H9 (cell line): ENCODE measurements at regions not wholly inside any gene's neighbourhood (a gene's known extent, or its start where the extent isn't known, plus 50 kb on each side); places are given as distances from the start of the nearest gene placed in this dataset.

Experiments used
- DNase-seq: peaks from one replicate; pipeline ENCODE4 v3.0.0-alpha.2; 2017
- H2AFZ ChIP-seq: one replicate; pipeline ENCODE4 v1.6.1; 2013; ENCODE audit warnings: mild to moderate bottlenecking, low read length, control low read depth, moderate library complexity
- H2AK5ac ChIP-seq: 2 replicates; pipeline ENCODE4 v1.6.1; 2013; ENCODE audit warnings: low read length, control low read depth, mixed read lengths; ENCODE audit not compliant: insufficient read length
- H2BK120ac ChIP-seq: one replicate; pipeline ENCODE4 v1.6.1; 2013; ENCODE audit warnings: low read depth, mild to moderate bottlenecking, low read length, control low read depth, inconsistent platforms; ENCODE audit not compliant: poor library complexity, severe bottlenecking
- H2BK12ac ChIP-seq: 2 replicates; pipeline ENCODE4 v1.6.1; 2013; ENCODE audit warnings: low read length, control low read depth, mixed read lengths, low read depth; ENCODE audit not compliant: insufficient read length
- H2BK15ac ChIP-seq: 2 replicates; pipeline ENCODE4 v1.6.1; 2013; ENCODE audit warnings: low read depth, low read length, control low read depth
- H2BK20ac ChIP-seq: one replicate; pipeline ENCODE4 v1.6.1; 2013; ENCODE audit warnings: low read depth, mild to moderate bottlenecking, low read length, control low read depth, inconsistent platforms; ENCODE audit not compliant: poor library complexity, severe bottlenecking
- H2BK5ac ChIP-seq: 2 replicates; pipeline ENCODE4 v1.6.1; 2013; ENCODE audit warnings: low read length, control low read depth, mixed read lengths; ENCODE audit not compliant: insufficient read length
- H3K14ac ChIP-seq: 2 replicates; pipeline ENCODE4 v1.6.1; 2013; ENCODE audit warnings: low read length, control low read depth; ENCODE audit not compliant: insufficient read depth
- H3K18ac ChIP-seq: 2 replicates; pipeline ENCODE4 v1.6.1; 2013; ENCODE audit warnings: low read depth, mild to moderate bottlenecking, mixed read lengths, low read length, control low read depth; ENCODE audit not compliant: insufficient read length
- H3K23ac ChIP-seq: 2 replicates; pipeline ENCODE4 v1.6.1; 2013; ENCODE audit warnings: low read length, control low read depth, mixed read lengths, low read depth; ENCODE audit not compliant: insufficient read length
- H3K23me2 ChIP-seq: 2 replicates; pipeline ENCODE4 v1.6.1; 2013; ENCODE audit warnings: low read depth, mild to moderate bottlenecking, mixed read lengths, low read length, control low read depth; ENCODE audit not compliant: insufficient read length, poor library complexity, severe bottlenecking
- H3K27ac ChIP-seq: 2 replicates; pipeline ENCODE4 v1.5.1; 2013; ENCODE audit warnings: low read length, control low read depth, mixed read lengths, low read depth; ENCODE audit not compliant: insufficient read length
- H3K27me3 ChIP-seq: 2 replicates; pipeline ENCODE4 v1.6.1; 2013; ENCODE audit warnings: low read length, control low read depth, inconsistent platforms; ENCODE audit not compliant: insufficient read depth
- H3K4ac ChIP-seq: 2 replicates; pipeline ENCODE4 v1.6.1; 2013; ENCODE audit warnings: low read depth, mild to moderate bottlenecking, control low read depth, inconsistent platforms, low read length, moderate library complexity
- H3K4me1 ChIP-seq: 2 replicates; pipeline ENCODE4 v1.6.1; 2013; ENCODE audit warnings: low read length, control low read depth, inconsistent platforms; ENCODE audit not compliant: insufficient read depth
- H3K4me2 ChIP-seq: 2 replicates; pipeline ENCODE4 v1.6.1; 2013; ENCODE audit warnings: low read length, control low read depth, mixed read lengths; ENCODE audit not compliant: insufficient read length, insufficient read depth
- H3K56ac ChIP-seq: 2 replicates; pipeline ENCODE4 v1.6.1; 2013; ENCODE audit warnings: low read depth, mild to moderate bottlenecking, mixed read lengths, low read length, control low read depth; ENCODE audit not compliant: insufficient read length
- H3K79me1 ChIP-seq: 2 replicates; pipeline ENCODE4 v1.6.1; 2013; ENCODE audit warnings: low read depth, mild to moderate bottlenecking, moderate library complexity, low read length, control low read depth, inconsistent platforms; ENCODE audit not compliant: insufficient read depth, poor library complexity, severe bottlenecking
- H3K79me2 ChIP-seq: 2 replicates; pipeline ENCODE4 v1.6.1; 2013; ENCODE audit warnings: low read length, control low read depth, inconsistent platforms; ENCODE audit not compliant: insufficient read depth
- H3K9ac ChIP-seq: 2 replicates; pipeline ENCODE4 v1.6.1; 2013; ENCODE audit warnings: low read length, control low read depth, mixed read lengths; ENCODE audit not compliant: insufficient read length; ENCODE audit errors: extremely low read depth
- H3K9me3 ChIP-seq: one replicate; pipeline ENCODE4 v1.6.1; 2013; ENCODE audit warnings: low read depth, low read length, inconsistent platforms; ENCODE audit not compliant: control insufficient read depth
- H3T11ph ChIP-seq: one replicate; pipeline ENCODE4 v1.6.1; 2013; ENCODE audit warnings: mild to moderate bottlenecking, low read length, control low read depth, inconsistent platforms
- H4K20me1 ChIP-seq: one replicate; pipeline ENCODE4 v1.6.1; 2013; ENCODE audit not compliant: control insufficient read depth, insufficient read length, insufficient read depth
- H4K5ac ChIP-seq: 2 replicates; pipeline ENCODE4 v1.6.1; 2013; ENCODE audit warnings: low read depth, mild to moderate bottlenecking, mixed read lengths, low read length, control low read depth; ENCODE audit not compliant: insufficient read length
- H4K8ac ChIP-seq: replicated peaks from 2 replicates; pipeline ENCODE4 v1.6.1; 2013; ENCODE audit warnings: low read length, control low read depth, mixed read lengths, low read depth; ENCODE audit not compliant: insufficient read length
- H4K91ac ChIP-seq: 2 replicates; pipeline ENCODE4 v1.6.1; 2013; ENCODE audit warnings: low read depth, mild to moderate bottlenecking, moderate library complexity, mixed read lengths, low read length, control low read depth; ENCODE audit not compliant: insufficient read length
- H3K27ac Mint-ChIP-seq, 3 experiments: 2 replicates in 2 of 3; 3 replicates in 1 of 3; pipeline ENCODE4 v1.8.0; 2020 to 2021; ENCODE audit warnings: mixed read lengths in 3 of 3, mild to moderate bottlenecking in 1 of 3, moderate library complexity in 1 of 3
- H3K27me3 Mint-ChIP-seq: 2 replicates; pipeline ENCODE4 v1.8.0; 2021; ENCODE audit warnings: low read depth, mild to moderate bottlenecking, moderate library complexity, mixed read lengths
- H3K36me3 Mint-ChIP-seq, 3 experiments: 2 replicates in 2 of 3; 3 replicates in 1 of 3; pipeline ENCODE4 v1.8.0; 2020 to 2021; ENCODE audit warnings: low read depth in 3 of 3, mixed read lengths in 3 of 3; ENCODE audit not compliant: insufficient read depth in 1 of 3
- H3K4me1 Mint-ChIP-seq, 2 experiments: 2 replicates each; pipeline ENCODE4 v1.8.0; 2020; ENCODE audit warnings: mixed read lengths in 2 of 2
- H3K4me3 Mint-ChIP-seq, 2 experiments: 2 replicates in 1 of 2; 3 replicates in 1 of 2; pipeline ENCODE4 v1.8.0; 2020 to 2021; ENCODE audit warnings: mild to moderate bottlenecking in 2 of 2, mixed read lengths in 2 of 2, moderate library complexity in 1 of 2
- H3K9me3 Mint-ChIP-seq, 2 experiments: 2 replicates in 1 of 2; 3 replicates in 1 of 2; pipeline ENCODE4 v1.8.0; 2020; ENCODE audit warnings: mild to moderate bottlenecking in 2 of 2, mixed read lengths in 2 of 2, moderate library complexity in 1 of 2
- CTCF ChIP-seq: fragments of 200-600 bp; sonication (generic); conservative IDR thresholded peaks from 3 replicates; pipeline ENCODE4 v1.8.0; 2021; ENCODE audit warnings: antibody characterized with exemption, mild to moderate bottlenecking
- WGBS: extraction: QIAGEN DNeasy Blood & Tissue Kit; methylation state at CpG from one replicate; pipeline ENCODE4 v1.1.7; 2013; ENCODE audit warnings: missing lambda C conversion rate, low lambda C conversion rate, mixed read lengths; ENCODE audit not compliant: insufficient read length; ENCODE audit errors: extremely low coverage; 5-methylcytosine and 5-hydroxymethylcytosine counted together

GRCh38 chr2:163369111-163369510, 366.7 kb downstream of the FIGN start:
- no peak overlapping the region for H3T11ph ChIP-seq
- no peaks in the 10 kb centered on the region for H3K9me3 Mint-ChIP-seq
- H3K23ac ChIP-seq: no peak overlapping the region
- no CpG with 5 or more reads among the region's 1 CpG for WGBS
- no peak overlapping the region for H3K4me2 ChIP-seq
- no peaks in the 10 kb centered on the region for H3K79me2 ChIP-seq
- no peak overlapping the region for H3K27ac ChIP-seq
- no peak overlapping the region for H4K91ac ChIP-seq
- no peaks in the 10 kb centered on the region for H4K20me1 ChIP-seq
- no peak overlapping the region for H4K8ac ChIP-seq
- 0 out of 4 replicates have a peak, but pooled peaks cover 0 to under 1% of the 10 kb centered on the region in 2 experiments for H3K4me1 Mint-ChIP-seq
- no peaks in the 10 kb centered on the region for H3K27me3 Mint-ChIP-seq
- H3K4ac ChIP-seq: no peak overlapping the region
- H2BK120ac ChIP-seq: no peak overlapping the region
- H3K18ac ChIP-seq: no peak overlapping the region
- H2BK20ac ChIP-seq: no peak overlapping the region
- no peak overlapping the region for H3K27ac Mint-ChIP-seq
- no peak overlapping the region for H4K5ac ChIP-seq
- H3K23me2 ChIP-seq: no peaks in the 10 kb centered on the region
- no peak overlapping the region for H2BK15ac ChIP-seq
- no peaks in the 10 kb centered on the region for H3K79me1 ChIP-seq
- no peak overlapping the region for H3K9ac ChIP-seq
- H3K9me3 ChIP-seq: no peaks in the 10 kb centered on the region
- H3K14ac ChIP-seq: no peak overlapping the region
- no peak overlapping the region for H2BK5ac ChIP-seq
- no peak for TF ChIP-seq CTCF
- no peak overlapping the region for H2AFZ ChIP-seq
- no peaks in the 10 kb centered on the region for H3K4me1 ChIP-seq
- H3K36me3 Mint-ChIP-seq: no peaks in the 10 kb centered on the region
- H3K56ac ChIP-seq: no peak overlapping the region
- DNase-seq: no peak
- no peak overlapping the region for H2AK5ac ChIP-seq
- H3K4me3 Mint-ChIP-seq: no peak overlapping the region
- no peak overlapping the region for H2BK12ac ChIP-seq
- no peaks in the 10 kb centered on the region for H3K27me3 ChIP-seq
